GM18867 (cell line): ENCODE measurements at regions not wholly inside any gene's neighbourhood (a gene's known extent, or its start where the extent isn't known, plus 50 kb on each side); places are given as distances from the start of the nearest gene placed in this dataset.
"Not testable (repeated sequence)": the region's sequence is repeated elsewhere in the genome, so short reads cannot be mapped to it uniquely, and the experiment has no call there.

ENCODE experiments used
- ATAC-seq: cut with Tn5 transposase; IDR thresholded peaks from one replicate; pipeline ENCODE4 v1.9.1; 2021; ENCODE audit warnings: mild to moderate bottlenecking, moderate library complexity; ENCODE audit not compliant: unreplicated experiment

DNA sequence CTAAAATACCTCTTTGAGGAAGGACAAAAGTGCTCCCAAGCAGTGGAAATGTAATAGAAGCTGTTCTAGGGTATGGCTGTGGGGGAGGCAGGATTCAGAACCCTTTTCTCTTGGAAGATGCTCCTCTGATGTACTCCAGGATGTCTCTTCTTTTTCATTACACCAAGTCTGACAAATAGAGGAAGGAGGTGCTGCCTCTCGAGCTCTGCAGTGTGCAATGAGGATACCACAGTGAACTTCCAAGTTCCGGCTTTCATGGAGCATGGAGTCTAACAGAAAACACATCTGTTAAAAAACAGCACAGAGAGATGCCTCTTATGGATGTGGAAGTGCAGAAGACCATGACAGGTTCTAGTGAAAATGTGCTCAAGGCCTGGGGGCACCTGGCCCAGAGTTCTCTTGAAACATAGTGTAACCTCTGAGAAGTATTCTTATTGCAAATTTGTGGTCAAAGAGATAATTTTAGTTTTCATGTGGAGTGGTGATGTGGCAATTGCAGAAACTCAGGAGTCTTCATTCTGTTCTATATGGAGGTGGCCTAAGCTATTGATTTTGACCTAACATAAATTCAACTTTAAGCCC is 362.0 kb upstream of the CITED2 start:
- peak; percentile 81 for ATAC-seq

DNA sequence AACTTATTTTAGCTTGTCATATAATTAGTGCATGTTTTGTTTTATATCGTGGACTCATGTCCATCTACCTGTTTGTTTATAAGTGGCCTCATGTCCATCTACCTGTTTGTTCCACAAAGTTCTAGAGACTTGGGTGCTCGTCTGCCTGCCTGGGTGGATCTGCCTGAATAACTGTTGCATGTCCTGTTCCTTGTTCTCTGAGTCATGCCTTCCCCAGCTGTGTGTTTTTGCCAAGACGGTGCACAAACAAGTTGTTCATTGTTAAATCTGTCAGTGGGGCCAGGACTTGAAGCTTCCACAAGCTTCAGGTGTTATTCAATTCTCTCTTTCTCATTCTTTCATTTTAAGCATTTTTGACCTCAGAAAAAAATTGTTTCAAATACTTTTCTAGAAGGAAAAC is 358.0 kb upstream of the CITED2 start:
- ATAC-seq = no peak

DNA sequence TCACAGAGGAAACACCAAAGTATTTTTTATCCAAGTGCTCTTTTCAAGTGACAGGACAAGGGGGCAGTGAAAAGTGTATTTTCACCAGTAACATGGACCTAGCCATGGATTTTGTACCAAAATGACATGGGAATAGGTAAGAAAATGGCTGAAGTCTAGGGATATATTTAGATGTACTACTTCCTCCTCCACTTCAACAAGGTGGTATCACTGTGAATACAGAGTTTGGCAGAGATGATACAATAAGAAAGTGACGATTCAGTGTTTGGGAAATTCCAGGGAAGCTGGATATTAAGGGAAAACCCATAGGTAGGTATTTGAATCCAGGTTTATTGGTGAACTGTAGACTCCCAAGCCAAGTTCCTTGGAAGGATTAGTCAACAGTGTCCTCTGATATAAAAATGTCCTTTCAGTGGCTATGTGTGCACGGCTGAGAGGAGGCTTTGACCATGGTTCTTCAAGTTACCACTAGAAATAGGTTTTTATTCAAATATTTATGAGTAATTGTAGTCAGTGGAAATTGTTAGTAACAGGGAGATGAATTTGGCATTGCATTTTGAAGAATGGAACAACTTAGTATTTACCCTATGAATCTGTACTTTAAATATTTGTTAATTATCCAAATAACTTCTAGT is 356.0 kb upstream of the CITED2 start:
- no peak for ATAC-seq

DNA sequence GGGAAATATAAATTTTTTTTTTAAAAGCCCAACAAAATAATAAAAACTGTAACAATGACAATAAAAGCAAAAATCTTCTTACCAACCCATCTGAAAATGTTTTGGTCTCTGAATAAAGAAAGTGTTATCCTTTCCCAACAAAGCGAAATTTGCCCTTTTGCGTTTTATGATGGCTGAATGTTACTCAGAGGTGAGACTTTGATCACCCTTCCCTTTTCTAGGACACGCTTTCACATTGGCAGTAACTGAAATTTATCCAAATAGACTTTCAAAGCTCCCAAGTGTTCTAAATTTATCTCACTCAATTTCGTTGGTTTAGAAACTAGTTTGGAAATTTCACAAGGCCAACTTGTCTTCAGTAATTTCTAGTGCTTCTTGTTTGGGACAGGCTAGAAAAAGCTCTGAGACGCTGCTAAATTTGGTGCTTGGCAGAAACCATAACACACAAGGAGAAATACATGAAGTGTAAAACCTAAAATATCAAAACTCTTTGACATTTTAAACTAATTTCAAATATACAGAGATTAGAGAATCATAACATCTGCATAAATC is 354.5 kb upstream of the CITED2 start:
- ATAC-seq = no peak

DNA sequence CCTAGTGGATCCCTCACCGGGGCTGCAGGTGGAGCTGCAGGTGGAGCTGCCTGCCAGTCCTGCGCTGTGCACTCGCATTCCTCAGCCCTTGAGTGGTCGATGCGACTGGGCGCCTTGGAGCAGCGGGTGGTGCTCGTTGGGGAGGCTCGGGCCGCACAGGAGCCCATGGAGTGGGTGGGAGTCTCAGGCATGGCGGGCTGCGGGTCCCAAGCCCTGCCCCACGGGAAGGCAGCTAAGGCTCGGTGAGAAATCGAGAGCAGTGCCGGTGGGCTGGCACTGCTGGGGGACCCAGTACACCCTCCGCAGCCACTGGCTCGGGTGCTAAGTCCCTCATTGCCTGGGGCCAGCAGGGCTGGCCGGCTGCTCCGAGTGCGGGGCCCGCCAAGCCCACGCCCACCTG is 351.8 kb upstream of the CITED2 start:
- not testable (repeated sequence) for ATAC-seq

DNA sequence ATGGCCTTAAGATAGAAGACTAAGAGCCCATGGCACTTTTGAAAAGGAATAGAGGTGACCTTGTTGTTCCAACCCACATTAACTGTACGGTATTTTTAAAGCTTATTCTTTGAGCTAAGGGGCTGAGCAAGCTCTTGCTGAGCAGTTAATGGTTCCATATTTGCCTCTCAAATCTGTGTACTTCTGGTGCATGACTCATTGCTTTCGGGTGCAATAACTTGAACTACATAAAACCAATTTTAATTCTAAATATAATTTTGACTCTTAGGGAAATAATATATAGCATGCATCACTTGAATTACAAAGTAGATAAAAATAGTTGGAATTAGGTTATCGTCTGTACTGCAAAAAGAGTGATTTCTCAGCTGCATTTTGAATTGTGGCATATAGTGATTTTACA is 348.1 kb upstream of the CITED2 start:
- no peak for ATAC-seq

DNA sequence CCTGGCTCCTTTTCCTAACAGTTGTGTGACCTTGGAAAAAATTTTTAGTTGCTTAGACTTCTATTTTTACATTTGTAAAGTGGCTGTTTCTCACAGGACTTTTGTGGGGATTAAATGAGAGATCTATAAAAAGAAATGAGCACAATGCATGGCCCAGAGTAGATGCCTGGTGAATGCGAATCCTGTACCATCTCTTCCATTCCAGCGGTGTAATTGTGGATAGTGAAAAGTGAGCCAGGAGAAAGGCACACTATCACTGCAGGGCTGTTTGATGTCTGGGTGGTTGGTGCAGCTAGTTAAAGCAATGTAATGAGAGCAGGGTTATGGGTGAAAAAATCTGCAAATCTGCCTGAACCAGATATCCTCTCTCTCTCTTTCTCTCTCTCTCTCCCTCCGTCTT is 347.5 kb upstream of the CITED2 start:
- ATAC-seq = no peak

DNA sequence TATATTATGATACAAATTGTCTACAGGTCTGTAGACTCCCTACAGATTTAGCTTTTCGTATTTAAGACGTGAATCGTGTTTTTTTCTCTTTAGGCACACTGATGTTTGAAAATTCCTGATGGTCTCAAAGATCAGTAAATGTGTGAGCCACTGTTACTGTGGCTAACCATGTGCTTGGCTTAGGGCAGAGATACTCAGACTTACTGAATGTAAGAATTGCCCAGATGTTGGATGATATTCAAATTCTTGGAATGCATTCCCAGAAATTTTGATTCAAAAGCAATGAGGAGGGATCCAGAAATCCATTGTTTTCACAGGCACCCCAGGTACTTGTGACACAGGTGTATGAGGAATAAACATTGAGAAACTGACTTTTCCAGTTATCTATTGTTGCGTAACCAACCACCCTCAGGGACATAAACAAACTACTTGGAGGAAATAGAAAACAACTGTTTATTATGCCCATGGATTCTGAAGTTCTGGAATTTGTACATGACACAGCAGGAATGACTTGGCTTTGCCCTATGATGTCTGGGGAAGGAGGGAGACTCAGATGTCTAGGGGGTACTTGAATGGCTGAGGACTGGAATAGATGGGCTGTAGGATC is 339.6 kb upstream of the CITED2 start:
- ATAC-seq = no peak

DNA sequence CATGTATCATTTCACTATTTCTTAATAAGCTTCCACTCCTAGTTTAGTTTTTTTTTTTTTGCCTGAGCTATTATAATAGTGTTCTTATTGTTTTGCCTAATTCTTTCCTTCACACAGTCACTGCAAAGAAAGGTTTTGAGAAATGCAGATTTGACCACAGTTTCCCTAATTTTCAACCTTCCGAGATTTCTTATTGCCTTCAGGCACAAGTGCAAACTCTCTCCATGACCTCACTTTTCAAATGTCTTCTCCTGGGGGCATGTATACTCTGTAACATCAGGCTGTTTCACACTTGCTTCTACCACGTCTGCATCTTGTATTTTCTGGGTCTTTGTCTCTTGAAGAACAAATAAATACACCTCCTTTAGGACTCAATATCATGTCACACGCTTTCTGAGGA is 339.0 kb upstream of the CITED2 start:
- ATAC-seq = no peak

DNA sequence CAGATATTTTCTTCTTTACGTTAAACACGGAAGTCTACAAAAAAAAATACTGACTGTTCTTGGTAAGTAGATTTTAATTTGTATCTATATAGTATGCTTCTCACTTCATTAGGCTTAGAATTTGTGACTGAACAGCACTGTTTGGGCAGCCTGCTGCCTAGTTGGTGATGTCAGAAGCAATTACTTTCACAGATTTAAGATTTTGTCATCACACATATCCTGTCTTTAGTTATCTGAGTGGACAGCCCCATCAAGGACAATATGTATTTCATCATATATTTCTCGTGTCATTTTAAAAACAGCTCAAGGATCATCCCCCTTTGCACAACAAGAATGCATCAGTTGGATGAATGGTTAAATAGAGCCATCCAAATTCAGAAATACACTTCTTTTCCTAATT is 338.4 kb upstream of the CITED2 start:
- no peak for ATAC-seq

DNA sequence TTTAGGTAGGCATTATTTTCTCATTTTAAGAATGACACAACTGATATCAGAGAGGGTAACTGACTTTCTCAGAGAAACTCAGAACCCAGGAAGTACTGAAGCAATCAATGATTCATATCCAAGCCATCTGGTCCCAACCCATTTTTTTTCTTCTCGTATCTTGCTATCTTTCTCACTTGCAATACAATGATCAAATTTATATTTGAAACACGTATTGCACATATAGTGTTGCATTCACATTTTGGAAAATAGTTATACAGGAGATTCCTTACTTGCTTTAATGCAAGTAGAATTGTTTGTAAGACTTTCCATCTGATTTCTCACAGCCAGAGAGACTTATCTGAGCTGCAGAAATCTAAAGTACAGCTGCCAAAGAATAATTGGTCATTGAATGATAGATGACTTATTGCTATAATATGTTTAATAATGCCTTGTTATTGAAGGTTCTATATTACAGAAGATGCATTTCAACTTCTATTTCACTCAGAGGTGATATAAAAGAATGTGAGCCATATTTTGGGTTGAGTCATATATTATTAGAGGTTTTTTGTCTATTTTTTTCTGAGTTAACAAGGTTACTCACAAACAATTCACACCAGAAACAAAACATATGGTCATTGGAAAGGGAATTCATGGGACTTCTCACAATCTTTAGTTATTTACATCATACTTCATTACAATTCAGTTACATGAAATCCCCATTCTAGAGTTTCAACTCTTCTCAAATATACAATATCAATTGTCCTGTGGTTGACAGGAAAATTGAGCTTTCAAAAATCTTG is 337.5 kb upstream of the CITED2 start:
- ATAC-seq = no peak

DNA sequence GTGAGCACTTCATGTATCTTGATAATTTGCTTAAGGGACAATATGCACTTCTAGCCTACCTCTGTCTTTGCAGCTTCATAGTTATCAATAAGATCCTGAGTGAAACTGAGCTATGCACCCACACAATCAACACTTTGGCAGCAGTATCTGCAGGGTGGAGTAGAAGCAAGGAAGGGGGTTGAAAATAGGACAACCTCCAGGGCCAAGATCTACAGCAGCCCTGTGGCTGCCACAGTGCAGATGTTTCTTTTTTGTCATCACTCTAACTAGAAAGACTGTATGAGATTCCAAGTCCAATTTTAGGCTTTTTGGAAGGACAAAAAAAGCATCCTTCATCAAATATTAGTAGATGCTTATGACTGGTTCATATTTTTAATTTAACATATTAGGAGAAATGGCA is 336.1 kb upstream of the CITED2 start:
- no peak for ATAC-seq

DNA sequence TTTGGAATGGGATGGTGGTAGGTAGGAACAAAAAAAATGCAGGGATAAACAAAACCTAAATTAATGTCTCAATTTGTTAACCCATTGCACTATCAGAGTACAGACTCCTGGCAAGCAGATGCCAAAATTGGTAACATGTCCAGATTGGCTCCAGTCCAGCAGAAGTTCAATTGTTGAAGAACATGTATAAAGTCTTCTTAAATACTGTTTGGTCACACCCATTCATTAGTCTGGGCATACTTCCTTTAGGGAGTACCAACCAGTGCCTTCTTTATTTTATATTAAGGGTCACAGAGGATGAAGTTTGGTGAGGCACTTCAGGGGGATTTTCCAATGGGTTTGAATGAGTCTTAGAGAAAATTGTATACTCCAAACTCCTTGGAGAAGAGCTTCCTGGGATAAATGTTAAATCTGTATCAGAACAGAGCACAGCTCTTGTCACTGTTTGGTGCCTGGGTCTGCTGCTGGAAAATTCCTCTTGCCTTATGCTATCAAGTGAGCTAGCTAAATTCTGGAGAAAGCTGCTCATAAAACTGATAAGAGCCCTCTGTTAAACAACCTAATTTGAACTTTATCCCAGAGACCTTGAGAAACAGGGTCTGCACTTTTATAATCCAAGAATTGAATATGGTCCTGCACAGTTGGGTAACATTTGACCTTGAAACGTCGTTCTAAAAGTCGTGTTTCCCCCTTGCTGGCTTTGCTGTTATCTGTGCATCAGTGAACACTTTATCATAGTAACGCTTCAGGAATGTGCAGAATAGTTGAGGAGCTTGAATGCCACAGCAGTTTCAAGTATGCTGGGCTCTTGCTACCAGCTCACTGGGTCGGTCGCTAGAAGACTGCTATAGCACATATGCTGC is 334.1 kb upstream of the CITED2 start:
- no peak for ATAC-seq

DNA sequence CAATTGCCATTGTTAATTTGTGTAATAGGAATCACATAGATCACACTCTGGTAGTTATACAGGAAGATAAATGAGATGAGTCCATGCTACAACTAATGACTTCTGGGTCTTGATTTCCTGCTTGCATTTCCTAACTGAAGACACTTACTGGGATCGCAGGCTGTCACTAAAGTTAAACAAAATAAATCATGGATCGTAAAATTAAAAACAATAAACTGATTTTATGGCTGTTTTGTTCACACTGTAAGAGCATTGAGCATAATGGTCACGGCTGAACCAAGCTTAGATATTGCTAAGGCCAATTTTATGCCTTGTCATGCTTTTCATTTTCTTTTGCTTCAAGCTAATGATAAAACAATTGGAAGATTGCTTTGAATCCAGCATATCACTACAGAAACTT is 332.5 kb upstream of the CITED2 start:
- ATAC-seq = no peak

DNA sequence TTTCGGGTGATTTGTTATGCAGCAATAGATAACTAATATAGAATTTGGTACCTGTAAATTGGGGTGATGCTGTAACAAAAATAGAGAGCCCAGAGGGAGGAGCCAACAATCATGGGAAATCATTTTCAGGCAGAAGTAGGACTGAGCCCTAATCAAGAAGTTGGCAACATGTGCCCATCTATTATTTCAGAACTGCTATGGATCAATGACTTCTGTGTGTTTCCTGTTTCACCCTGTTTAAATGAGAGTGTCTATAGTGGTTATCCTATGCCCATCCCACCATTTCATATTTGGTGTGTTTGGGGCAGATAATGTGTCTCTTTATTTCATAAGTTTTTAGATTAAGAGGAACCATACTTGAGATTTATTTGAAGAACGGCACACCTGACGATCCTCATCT is 330.8 kb upstream of the CITED2 start:
- ATAC-seq = no peak

DNA sequence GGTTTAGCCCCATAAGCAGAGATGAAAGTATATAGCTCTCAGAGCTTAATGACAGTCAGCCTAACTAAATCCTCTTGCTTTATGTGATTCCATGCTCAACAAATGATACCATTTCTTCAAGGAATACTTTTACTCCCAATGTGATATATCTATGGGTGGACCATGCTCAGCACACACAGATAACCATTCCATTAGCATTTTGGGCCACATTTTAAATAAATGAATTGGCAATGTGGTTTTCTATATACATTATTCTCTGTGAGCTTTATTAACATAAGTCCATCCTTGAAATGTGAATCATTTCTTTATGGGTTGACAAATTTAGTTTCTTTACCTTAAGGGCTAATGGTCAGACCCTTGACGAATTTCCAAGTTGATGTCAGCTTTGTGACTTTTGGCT is 329.3 kb upstream of the CITED2 start:
- no peak for ATAC-seq

DNA sequence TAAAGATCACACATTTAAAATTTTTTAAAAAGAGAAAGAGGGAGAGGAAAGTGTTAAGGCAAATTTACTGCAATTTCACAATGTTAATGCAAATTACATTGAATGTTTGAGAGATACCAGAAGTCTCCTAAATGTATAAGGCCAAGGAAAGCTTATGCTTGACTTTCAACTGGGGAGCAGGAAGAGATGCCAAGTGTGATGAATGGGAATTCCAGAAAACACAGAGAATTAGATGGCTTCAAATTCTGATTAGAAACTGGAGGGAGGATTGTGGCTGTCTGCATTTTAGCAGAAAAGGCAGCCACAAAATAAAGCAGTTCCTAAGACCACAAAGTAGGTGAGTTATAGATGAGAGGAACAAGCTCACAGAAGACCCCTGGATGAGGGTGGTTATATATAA is 328.3 kb upstream of the CITED2 start:
- ATAC-seq = no peak

DNA sequence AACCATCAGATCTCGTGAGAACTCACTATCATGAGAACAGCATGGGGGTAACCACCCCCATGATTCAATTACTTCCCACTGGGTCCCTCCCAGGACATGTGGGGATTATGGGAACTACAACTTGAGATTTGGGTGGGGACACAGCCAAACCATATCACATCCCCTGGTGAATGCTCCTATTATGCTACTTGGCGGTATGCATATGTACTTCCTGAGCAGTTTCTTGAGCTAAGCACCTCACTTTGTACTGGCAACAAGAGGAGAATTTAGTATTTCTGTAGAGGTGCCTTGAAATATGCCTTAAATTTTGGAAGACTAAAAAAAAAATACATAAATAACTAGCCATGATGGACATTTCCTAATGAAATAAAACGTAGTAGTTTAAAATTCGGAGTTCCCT is 327.2 kb upstream of the CITED2 start:
- no peak for ATAC-seq

DNA sequence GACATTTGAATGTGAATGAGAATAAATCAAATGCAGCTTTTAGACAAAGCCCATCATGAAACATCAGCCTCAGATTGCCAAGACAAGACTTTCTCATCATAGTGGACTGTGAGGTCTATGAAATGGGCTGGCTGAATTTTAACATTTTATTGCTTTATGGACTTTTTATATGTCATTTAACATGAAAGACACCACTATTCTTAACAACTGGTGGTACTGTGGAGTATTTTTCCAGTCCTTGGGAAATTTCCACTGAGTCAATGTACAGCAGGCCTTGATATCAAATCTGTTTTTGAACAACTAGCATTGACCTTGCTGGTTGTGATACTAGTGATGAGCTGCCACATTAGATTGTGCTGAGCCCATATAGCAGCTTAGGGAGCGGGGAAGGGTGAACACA is 326.6 kb upstream of the CITED2 start:
- no peak for ATAC-seq

DNA sequence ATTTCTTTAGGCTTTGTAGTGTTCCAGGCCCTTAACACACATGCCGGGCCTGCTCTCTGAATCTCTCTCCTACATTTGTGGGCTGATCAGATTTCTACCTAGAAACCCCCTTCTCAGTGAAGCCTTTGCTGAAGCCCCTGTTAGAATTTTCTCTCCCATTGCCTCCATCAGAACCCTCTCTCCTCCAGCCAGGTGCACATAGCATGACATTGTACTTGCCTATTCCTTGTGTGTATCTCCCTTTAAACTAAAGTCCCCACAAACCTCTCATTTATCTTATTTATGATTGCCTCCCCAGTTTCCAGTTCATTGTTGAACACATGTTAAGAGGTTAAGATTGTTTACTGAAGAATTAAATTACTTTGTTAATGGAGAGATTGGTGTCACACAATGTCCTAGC is 325.5 kb upstream of the CITED2 start:
- no peak for ATAC-seq

DNA sequence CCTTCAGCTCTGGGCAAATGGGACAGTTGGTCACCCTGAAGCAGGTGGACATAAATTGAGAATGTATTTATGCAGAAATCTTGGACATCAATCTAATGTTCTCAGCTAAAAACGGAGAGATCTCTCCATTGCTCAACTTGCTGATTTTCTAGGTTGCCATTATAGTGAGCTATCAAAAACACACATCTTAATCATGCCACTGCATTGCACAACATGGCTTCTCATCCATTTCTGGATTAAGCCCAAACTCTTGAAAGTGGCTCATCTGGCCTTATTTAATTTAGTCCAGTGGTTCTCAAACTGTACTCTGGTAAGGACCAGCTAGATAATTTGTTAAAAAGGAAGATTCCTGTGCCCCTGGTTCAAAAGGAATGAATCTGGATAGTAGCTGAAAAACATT is 324.9 kb upstream of the CITED2 start:
- no peak for ATAC-seq
